Prostate gland (tissue), 2 donors: ENCODE measurements at regions not wholly inside any gene's neighbourhood (a gene's known extent, or its start where the extent isn't known, plus 50 kb on each side); places are given as distances from the start of the nearest gene placed in this dataset.
"Not testable (repeated sequence)": the region's sequence is repeated elsewhere in the genome, so short reads cannot be mapped to it uniquely, and the experiment has no call there.

Experiments used
- DNase-seq: peaks from one replicate; pipeline ENCODE4 v3.0.0-alpha.2; 2019; ENCODE audit warnings: low spot score
- H3K27ac ChIP-seq, 2 donors: fragments of 200-600 bp; sonication (generic); 2 replicates each; pipeline ENCODE4 v1.5.1; 2017 to 2019
- H3K27me3 ChIP-seq: fragments of 200-600 bp; sonication (generic); replicated peaks from 2 replicates; pipeline ENCODE4 v1.5.1; 2019; ENCODE audit not compliant: insufficient read depth
- H3K36me3 ChIP-seq, 2 donors: fragments of 200-600 bp; sonication (generic); 1 replicate in 1 of 2; 2 replicates in 1 of 2; pipeline versions ENCODE4 v1.5.1 to v1.8.1; 2017 to 2019
- H3K4me1 ChIP-seq: fragments of 200-600 bp; sonication (generic); replicated peaks from 2 replicates; pipeline ENCODE4 v1.5.1; 2019
- H3K4me3 ChIP-seq, 2 donors: fragments of 200-600 bp; sonication (generic); 2 replicates each; pipeline ENCODE4 v1.5.1; 2017 to 2019
- H3K9me3 ChIP-seq: fragments of 200-600 bp; sonication (generic); 2 replicates; pipeline ENCODE4 v1.5.1; 2017
- CTCF ChIP-seq, 4 experiments: fragments of 200-600 bp in 2 of 4; fragments of 450-650 bp in 2 of 4; sonication (generic) in 2 of 4; IDR thresholded peaks; 1 replicate in 3 of 4; 2 replicates in 1 of 4; pipeline ENCODE4 v1.5.1; 2016 to 2019; ENCODE audit warnings: antibody characterized with exemption in 4 of 4, mild to moderate bottlenecking in 2 of 4, moderate library complexity in 2 of 4
- POLR2A ChIP-seq: fragments of 450-650 bp; IDR thresholded peaks from one replicate; pipeline ENCODE4 v1.6.1; 2016; ENCODE audit warnings: antibody characterized with exemption, mild to moderate bottlenecking
- POLR2AphosphoS5 ChIP-seq: sonication (generic); formaldehyde crosslinking; IDR thresholded peaks from one replicate; pipeline ENCODE4 v1.6.1; 2017; ENCODE audit warnings: antibody characterized with exemption
- WGBS: methylation state at CpG from one replicate; pipeline ENCODE4 v1.1.5; 2018; 5-methylcytosine and 5-hydroxymethylcytosine counted together
- intact Hi-C: fragments of 100-400 bp; cut with DNase I; formaldehyde crosslinking; loops from one replicate; pipeline ENCODE4 v1.14.2; 2022

GRCh38 chr5:39660020-39660419 lies 235.2 kb upstream of the DAB2 start:
- TF ChIP-seq CTCF (IDR thresholded peaks at IDR 0.05) (no peak), POLR2AphosphoS5 (no peak), POLR2A (no peak)
- Histone ChIP-seq H3K4me3 (no peak overlapping the region), H3K36me3 (no peaks in the 10 kb centered on the region), H3K27ac (no peak overlapping the region), H3K9me3 (no peaks in the 10 kb centered on the region), H3K27me3 (no peaks in the 10 kb centered on the region), H3K4me1 (no peaks in the 10 kb centered on the region)
- WGBS: 88% methylated on average over 1 of the region's 1 CpG
- intact Hi-C loops: no loop called here
- DNase-seq: no peak

GRCh38 chr5:39658866-39659265 lies 234.1 kb upstream of the DAB2 start:
- intact Hi-C loops: no loop called here
- TF ChIP-seq CTCF (IDR thresholded peaks at IDR 0.05) (no peak), POLR2AphosphoS5 (no peak), POLR2A (no peak)
- no peaks in the 10 kb centered on the region for H3K36me3 ChIP-seq
- DNase-seq: no peak
- H3K4me1 ChIP-seq: no peaks in the 10 kb centered on the region
- H3K4me3 ChIP-seq: no peak overlapping the region
- no peaks in the 10 kb centered on the region for H3K27me3 ChIP-seq
- WGBS: 90% methylated on average over 4 of the region's 4 CpGs
- no peaks in the 10 kb centered on the region for H3K9me3 ChIP-seq
- H3K27ac ChIP-seq: no peak overlapping the region

- WGBS: 73% methylated on average over 1 of the region's 1 CpG
These were observed 233.2 kb upstream of the DAB2 start for GRCh38 chr5:39657943-39658342.

GRCh38 chr5:39656600-39656999 lies 231.8 kb upstream of the DAB2 start:
- intact Hi-C loops: no loop called here
- no peak for DNase-seq
- H3K27me3 ChIP-seq: no peaks in the 10 kb centered on the region
- no peaks in the 10 kb centered on the region for H3K9me3 ChIP-seq
- TF ChIP-seq POLR2AphosphoS5: no peak
- TF ChIP-seq POLR2A: no peak
- no peak for TF ChIP-seq CTCF (IDR thresholded peaks at IDR 0.05)
- no peak overlapping the region for H3K27ac ChIP-seq
- no peaks in the 10 kb centered on the region for H3K36me3 ChIP-seq
- no peaks in the 10 kb centered on the region for H3K4me1 ChIP-seq
- H3K4me3 ChIP-seq: no peak overlapping the region

More at GRCh38 chr5:39657943-39658342, 233.2 kb upstream of the DAB2 start:
- TF ChIP-seq CTCF (IDR thresholded peaks at IDR 0.05): no peak
- TF ChIP-seq POLR2AphosphoS5: no peak
- TF ChIP-seq POLR2A: no peak
- DNase-seq: no peak
- intact Hi-C loops: no loop called here
- Histone ChIP-seq H3K27ac (no peak overlapping the region), H3K4me3 (no peak overlapping the region), H3K4me1 (no peaks in the 10 kb centered on the region), H3K27me3 (no peaks in the 10 kb centered on the region), H3K36me3 (no peaks in the 10 kb centered on the region), H3K9me3 (no peaks in the 10 kb centered on the region)

- H3K27me3 ChIP-seq: no peaks in the 10 kb centered on the region
- intact Hi-C loops: no loop called here
- H3K27ac ChIP-seq: no peak overlapping the region
- H3K4me3 ChIP-seq: no peak overlapping the region
- TF ChIP-seq POLR2A (no peak), CTCF (IDR thresholded peaks at IDR 0.05) (no peak), POLR2AphosphoS5 (no peak)
- no peaks in the 10 kb centered on the region for H3K4me1 ChIP-seq
- no peak for DNase-seq
- no peaks in the 10 kb centered on the region for H3K36me3 ChIP-seq
- no peaks in the 10 kb centered on the region for H3K9me3 ChIP-seq
- 86% methylated on average over 4 of the region's 4 CpGs for WGBS
These were observed 229.9 kb upstream of the DAB2 start for GRCh38 chr5:39654715-39655114.

- WGBS: 63% methylated on average over 6 of the region's 6 CpGs
- H3K4me3 ChIP-seq, H3K36me3 ChIP-seq, H3K27me3 ChIP-seq, H3K4me1 ChIP-seq, intact Hi-C loops, DNase-seq, H3K27ac ChIP-seq, H3K9me3 ChIP-seq: not testable (repeated sequence)
These were observed 227.7 kb upstream of the DAB2 start for GRCh38 chr5:39652481-39652880.
